HG02642 (cell line): ENCODE measurements at regions not wholly inside any gene's neighbourhood (a gene's known extent, or its start where the extent isn't known, plus 50 kb on each side); places are given as distances from the start of the nearest gene placed in this dataset.
A peak's percentile ranks its signal among the peaks of the same experiment; 100 is the strongest.
"Not testable (repeated sequence)": the region's sequence is repeated elsewhere in the genome, so short reads cannot be mapped to it uniquely, and the experiment has no call there.

Experiments
- ATAC-seq: cut with Tn5 transposase; IDR thresholded peaks from one replicate; pipeline ENCODE4 v1.9.1; 2021; ENCODE audit warnings: mild to moderate bottlenecking; ENCODE audit not compliant: unreplicated experiment, poor library complexity

DNA sequence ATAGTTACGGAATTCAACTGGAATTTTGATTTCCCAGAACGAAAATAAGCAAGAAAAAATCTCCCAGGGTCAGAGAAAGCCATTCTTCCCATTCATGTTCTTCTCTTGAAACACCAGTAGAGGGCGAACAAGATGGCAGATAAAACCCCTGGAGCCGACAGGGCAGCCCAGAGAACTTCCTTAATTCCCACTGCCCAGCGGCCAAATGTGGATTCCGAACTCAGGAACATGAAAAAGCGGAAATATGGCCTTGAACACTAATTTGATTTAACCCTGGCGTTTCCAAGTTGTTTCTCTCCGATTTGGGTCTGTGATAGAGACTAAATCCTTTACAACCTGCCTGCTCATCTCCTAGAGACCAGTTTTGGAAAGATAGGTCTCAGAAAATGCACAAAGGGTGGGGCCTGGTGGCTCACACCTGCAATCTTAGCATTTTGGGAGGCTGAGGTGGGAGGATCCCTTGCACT lies 100.7 kb upstream of the WAC start:
- ATAC-seq, result peak; percentile 65

DNA sequence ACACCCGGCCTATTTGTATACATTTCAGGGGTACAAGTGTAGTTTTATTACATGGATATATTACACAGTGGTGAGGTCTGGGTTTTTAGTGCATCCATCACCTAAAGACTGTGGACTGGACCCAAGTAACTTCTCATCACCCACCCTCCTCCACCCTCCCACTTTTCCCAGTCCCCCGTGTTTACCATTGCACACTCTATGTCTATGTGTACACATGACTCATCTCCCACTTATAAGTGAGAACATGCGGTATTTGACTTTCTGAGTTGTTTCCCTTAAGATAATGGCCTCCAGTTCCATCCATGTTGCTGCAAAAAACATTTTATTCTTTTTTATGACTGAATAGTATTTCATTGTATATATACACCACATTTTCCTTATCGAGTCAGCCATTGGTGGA lies 98.9 kb upstream of the WAC start:
- no peak for ATAC-seq

DNA sequence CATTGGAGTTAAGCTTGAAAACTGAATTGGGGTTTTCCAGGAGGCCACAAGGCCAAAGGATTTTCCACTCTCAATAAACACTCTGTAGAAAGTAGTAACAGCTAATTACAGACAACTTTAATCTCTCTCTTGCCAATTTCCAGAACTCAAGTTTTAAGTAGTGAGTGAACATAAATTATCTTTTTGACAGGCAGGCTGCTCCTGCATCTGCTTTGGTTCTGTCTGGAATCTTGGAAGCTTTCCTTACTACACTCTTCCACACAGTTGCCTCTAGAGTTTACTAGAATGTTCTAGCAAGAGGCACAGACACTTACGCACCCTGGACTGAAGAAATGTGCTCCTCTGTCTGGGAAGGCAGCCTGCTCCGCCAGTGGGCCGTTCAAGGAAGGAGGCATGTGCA lies 90.5 kb upstream of the WAC start:
- ATAC-seq, result no peak

DNA sequence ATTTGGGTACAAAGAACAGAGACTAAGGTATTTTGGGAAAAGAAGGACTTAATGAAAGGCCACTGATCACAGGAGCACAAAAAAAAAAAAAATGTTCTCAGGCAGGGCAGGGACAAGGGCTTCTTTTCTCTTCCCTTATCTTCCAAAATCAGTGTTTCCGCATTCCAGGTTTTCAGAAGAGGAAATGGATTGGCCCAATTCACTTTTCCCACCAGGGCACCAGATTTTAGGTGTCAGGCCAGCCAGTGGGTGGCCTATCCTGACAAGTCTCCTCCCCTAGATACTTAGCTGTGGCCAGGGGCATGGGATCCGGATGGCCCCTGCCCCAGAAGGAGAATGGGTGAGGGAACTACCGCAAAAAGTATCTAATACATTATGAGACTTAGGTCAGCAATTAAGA lies 88.9 kb upstream of the WAC start:
- ATAC-seq, result no peak

DNA sequence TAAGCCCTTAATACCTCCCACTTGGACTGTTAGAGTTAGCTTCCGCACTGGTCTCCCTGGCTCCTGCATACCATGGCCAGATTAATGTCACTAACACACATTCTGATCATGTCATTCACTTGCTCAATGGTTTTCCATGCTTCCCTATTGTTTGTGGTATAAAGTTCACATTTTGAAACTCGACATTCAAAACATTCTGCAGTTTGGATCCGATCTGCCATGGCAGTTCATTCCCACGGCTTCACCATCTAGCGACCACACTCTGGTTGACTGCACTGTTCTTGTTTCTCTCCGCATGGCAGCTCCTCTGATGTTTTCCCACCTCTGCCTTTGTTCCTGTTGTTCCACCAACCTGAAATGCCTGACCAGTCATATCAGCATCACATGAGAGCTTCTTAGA lies 87.4 kb upstream of the WAC start:
- no peak for ATAC-seq

GRCh38 chr10:28449382-28449781 lies 83.5 kb upstream of the WAC start:
- no peak for ATAC-seq

DNA sequence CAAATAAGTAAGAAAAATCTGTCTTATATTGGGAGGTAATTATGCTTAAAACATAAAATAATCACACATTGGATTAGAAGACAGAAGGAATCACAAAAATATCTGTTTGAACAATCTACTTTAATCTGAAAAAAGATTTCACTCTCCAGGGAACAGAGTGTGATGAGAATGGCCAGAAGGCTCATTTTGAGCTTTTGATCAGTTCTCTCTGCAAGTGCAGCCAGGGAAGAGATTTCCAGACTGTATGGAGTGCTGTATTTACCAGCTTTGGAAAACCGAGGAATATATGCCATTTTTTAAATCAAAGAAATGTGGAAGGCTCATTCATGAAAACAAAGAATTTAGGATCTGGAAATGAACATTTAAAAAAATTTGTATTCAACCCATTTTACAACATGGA lies 83.0 kb upstream of the WAC start:
- ATAC-seq, result no peak

- ATAC-seq, result no peak
Measured at GRCh38 chr10:28453926-28454325, 79.0 kb upstream of the WAC start.

DNA sequence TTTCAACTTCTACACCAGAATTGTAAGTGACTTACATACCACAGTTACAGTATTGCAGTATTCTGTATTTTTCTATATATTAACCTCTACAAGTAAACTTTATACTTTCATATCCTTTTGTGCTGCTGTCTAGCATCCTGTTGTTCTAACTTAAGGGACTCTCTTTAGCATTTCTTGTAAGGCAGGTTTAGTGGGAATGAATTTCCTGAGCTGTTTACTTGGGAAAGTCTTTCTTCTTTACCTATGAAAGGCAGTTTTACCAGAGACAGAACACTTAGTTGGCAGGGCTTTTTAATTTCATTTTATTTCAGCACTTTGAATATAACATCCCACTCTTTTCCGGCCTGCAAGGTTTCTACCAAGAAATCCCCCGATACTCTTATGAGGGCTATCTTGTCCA lies 75.8 kb upstream of the WAC start:
- ATAC-seq, result no peak

DNA sequence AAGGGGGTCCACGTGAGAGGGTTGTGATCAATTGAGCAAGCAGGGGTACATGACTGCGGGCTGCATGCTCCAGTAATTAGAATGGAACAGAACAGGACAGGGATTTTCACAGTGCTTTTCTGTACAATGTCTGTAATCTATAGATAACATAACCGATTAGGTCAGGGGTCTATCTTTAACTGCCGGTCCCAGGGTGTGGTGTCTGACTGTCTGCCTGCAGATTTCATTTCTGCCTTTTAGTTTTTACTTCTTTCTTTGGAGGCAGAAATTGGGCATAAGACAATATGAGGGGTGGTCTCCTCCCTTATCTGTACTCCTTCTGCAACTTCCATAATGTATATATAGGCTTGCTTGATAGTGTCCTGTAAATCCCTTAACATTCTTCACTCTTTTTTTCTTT lies 75.0 kb upstream of the WAC start:
- not testable (repeated sequence) for ATAC-seq

DNA sequence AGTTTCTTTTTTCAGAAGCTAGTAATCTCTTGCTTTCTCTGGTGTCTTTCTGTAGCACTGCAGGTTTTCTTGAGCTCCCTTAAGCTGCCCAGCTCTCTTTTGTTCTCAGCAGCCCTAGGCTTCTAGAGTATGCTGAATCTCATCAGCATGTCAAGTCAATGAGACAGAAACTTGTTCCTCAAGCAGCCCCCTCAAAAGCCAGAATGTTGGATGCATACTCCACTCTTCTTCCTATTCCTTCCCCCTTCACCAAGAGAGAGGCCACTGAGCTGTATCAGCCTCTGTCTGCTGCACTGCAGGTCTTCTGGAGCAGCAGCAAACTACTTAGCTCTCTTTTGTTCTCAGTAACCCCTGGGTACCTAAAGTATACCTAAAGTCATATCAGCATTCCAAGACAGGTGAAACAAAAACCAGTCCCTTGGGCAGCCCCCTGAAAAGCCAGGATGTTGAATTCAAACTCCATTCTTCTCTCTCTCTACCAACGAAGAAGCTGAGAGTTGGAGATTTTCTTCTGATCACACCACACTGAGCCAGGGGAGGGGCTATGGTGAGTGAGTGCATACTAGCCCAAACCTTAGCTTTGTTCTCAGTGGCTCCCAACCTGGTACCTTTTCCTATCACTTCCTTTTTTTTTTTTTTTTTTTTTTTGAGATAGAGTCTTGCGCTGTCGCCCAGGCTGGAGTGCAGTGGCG lies 73.3 kb upstream of the WAC start:
- no peak for ATAC-seq

DNA sequence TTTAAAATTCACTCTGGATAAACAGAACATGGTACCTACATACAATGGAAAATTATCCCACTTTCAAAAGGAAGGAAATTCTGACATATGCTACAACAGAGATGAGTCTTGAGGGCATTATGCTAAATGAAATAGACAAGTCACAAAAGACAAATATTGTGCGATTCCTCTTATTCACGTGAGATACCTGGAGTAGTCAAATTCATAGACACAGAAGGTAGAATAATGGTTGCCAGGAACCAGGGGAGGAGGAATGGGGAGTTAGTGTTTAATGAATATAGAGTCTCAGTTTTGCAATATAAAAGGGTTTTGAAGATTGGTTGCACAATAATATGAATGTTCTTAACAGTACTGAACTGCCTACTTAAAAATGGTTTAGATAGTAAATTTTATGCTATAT lies 69.8 kb upstream of the WAC start:
- no peak for ATAC-seq

DNA sequence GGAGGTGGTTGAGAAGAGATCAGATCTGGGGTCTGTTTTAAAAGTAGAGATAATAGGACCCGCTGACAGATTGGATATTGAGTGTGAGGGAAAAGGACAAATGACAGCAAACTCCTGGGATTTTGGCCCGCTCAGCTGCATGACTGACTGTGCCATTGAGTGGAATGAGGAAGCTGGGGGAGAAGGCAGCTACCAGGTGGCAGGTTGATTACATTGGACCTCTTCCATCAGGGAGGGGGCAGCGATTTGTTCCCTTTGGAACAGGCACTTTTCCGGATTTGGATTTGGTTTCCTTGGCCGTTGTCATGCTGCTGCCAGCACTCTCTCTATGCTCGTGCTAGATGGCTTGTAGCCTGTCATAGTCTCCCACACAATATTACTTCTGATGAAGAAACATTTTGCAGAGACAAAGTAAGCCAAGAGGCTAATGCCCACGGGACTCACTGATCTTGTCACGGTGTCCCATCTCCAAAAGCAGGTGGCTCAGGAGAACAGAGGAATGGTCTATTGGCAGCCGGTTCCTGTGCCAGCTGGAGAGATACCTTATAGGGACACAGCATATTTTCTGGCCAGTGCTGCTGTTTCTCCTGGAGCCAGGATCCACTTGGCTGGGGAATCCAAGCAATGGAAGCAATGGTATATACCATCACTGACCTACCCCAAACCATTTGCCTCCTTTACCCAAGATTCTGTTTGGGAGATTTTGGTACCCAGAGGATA lies 69.1 kb upstream of the WAC start:
- ATAC-seq, result no peak

DNA sequence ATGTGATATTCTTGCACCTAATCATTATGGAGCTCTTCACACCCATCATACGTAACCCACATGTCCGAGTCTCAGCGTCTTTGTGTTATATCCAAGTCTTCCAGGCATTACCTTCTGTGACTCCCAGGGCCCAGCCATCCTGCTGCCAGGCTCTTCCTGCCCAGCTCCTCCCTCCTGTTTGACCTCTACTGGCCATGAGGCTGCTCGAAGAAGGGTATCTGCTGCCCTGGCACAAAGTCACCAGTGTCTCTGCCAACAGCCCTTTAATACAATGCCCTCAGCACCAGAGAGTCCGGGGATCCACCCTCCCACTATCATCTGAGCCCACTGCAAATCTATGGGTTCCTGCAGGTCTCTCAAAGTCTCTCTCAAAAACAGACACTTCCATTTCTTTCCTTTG lies 65.3 kb upstream of the WAC start:
- ATAC-seq, result no peak

DNA sequence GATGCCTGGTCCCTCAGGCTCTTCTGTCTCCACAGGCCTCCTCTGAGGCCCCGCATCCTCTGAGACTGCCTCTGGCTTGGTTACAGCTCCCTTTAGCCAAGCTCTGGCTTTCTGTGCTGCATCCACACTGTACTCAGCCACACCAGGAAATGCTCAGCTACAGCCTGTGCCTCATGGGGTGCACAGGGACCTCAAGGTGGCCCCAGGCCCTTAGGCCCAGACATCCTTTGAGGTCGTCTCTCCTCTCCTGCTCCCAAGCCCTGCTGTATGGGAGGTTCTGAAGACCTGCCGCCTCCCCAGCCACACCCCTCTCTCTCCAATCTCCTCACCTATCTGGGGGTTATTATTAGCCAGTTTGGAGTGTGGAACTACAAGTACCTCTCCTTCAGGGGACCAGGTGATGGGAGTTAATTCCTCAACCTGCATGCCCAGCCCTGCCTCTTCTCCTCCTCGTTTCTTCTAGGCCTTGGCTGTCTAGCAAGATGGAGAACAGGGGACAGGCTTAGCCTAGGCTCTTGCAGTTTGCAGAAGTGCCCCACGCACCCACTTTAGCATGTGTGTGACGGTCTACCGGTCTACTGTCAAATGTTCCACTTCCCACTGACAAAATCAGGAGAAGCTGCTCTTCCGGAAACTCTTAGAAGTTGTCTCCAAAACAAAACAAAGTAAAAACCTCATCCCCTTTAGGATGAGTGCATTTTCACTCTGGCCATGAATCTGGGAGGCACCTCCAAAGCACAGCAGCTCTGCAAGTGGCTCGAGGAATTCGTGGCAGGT lies 64.0 kb upstream of the WAC start:
- ATAC-seq, result no peak

DNA sequence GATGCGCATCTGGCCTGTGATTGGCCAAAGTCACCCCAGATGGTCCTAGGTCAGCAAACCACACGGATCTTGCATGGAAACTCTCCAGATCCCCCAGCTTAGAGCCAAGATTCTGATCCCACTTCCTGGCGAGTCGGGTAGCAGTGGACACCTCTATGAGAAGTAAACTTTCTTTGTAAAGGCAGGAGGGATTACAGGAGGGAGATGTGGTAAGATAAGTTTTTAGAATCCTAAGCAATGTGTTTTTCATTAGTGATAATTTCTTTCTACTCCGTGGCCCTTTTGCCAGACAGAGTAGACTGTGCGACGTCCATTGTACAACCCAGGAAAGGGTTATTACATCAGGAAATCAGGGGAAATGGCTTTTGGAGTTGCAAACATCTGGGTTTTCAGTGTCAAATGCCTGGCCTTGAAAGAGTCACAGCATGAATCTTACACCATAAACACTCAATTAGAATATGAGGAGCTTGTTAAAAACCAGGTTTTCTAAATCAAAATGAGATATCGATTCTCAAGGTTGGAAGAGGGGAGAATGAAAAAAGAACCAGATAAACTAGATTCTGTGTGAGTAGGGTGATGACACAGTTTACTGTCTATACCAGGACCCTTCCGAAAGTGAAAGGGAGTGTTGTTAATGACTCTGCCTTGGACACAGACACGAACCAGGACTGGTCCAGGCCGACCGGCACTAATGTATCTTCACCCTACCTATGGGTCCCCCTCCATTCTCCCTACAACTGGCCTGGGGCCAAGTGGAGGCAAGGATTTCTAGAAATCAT lies 61.9 kb upstream of the WAC start:
- ATAC-seq, result no peak

- no peak for ATAC-seq
Measured at GRCh38 chr10:28471652-28472050, 61.3 kb upstream of the WAC start.

DNA sequence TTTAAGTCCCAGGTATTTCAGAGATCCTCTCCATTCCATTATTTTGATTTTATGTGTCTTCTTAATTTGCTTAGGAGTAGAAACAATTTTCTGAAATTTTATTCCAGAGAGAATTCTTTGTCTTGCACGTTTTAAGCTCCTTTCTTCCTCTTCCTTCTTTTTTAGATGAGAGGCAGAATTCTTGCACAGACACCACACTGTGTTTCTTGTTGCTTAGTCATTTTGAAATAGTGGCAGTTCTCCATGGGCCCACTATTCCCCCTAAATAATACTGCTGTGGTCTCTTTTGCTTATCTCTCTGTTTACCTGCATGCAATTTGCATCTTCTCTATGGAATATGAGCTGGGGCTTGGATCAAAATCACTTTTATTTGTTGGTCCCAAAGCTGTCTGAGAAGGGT lies 54.3 kb upstream of the WAC start:
- no peak for ATAC-seq

GRCh38 chr10:28479425-28479865 lies 53.5 kb upstream of the WAC start:
- no peak for ATAC-seq

DNA sequence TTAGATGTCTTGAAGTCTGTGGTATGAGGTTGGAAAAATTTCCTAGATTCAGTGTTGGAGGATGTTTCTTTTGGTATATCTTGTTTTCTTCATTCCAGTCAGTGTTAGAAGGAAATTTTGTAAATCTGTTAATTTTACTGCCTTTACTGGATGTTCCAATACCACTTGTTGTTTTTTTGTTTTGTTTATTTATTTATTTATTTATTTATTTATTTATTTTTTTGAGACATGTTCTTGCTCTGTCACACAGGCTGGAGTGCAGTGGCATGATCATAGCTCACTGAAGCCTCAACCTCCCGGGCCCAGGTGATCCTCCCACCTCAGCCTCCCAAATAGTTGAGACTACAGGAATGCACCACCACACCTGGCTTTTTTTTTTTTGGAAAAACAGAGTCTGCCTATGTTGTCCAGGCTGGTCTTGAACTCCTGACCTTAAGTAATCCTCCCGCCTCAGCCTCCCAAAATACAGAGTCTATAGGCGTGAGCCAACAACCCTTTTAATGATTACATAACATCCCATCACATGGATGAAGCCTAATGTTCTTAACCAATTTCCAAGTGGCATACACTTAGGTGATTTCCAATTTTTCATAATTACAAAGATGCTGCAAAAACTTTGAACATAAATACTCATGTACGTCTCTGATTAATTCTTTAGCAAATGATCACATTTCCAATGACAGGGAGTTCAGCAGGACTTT lies 52.8 kb upstream of the WAC start:
- no peak for ATAC-seq
